PC-3 (cell line): ENCODE measurements at regions not wholly inside any gene's neighbourhood (a gene's known extent, or its start where the extent isn't known, plus 50 kb on each side); places are given as distances from the start of the nearest gene placed in this dataset.

Experiments used
- EZH2 ChIP-seq: fragments of 300-600 bp; sonication (generic); IDR thresholded peaks from one replicate; pipeline ENCODE4 v1.6.1; 2017; ENCODE audit warnings: antibody characterized with exemption, mild to moderate bottlenecking, low read length; ENCODE audit not compliant: unreplicated experiment
- TF ChIP-seq, protein P1 (sequence below): fragments of 300-600 bp; sonication (generic); conservative IDR thresholded peaks from 2 replicates; pipeline ENCODE4 v1.5.1; 2017; ENCODE audit warnings: antibody characterized with exemption, low read depth, mild to moderate bottlenecking, low read length

- TF ChIP-seq, protein P1, sequence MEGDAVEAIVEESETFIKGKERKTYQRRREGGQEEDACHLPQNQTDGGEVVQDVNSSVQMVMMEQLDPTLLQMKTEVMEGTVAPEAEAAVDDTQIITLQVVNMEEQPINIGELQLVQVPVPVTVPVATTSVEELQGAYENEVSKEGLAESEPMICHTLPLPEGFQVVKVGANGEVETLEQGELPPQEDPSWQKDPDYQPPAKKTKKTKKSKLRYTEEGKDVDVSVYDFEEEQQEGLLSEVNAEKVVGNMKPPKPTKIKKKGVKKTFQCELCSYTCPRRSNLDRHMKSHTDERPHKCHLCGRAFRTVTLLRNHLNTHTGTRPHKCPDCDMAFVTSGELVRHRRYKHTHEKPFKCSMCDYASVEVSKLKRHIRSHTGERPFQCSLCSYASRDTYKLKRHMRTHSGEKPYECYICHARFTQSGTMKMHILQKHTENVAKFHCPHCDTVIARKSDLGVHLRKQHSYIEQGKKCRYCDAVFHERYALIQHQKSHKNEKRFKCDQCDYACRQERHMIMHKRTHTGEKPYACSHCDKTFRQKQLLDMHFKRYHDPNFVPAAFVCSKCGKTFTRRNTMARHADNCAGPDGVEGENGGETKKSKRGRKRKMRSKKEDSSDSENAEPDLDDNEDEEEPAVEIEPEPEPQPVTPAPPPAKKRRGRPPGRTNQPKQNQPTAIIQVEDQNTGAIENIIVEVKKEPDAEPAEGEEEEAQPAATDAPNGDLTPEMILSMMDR: no peak
- TF ChIP-seq EZH2: no peak
Observed at GRCh38 chr12:89971880-89972279, 263.2 kb upstream of the ATP2B1 start.
